WTC11 (cell line): ENCODE measurements at regions not wholly inside any gene's neighbourhood (a gene's known extent, or its start where the extent isn't known, plus 50 kb on each side); places are given as distances from the start of the nearest gene placed in this dataset.

Source experiments
- ATAC-seq: fragments of 200-7000 bp; cut with Tn5 transposase; 2 replicates; pipeline ENCODE4 v1.10.0; 2021; ENCODE audit warnings: mild to moderate bottlenecking, moderate library complexity
- CTCF ChIA-PET: fragments of 300-600 bp; sonication (Branson Sonifier 250); formaldehyde crosslinking; loops from one replicate; lab custom pipeline; 2021; ENCODE audit warnings: antibody characterized with exemption; lab: Charles Lee
- POLR2A ChIA-PET: fragments of 350-600 bp; sonication (Branson Sonifier 250); formaldehyde crosslinking; loops from one replicate; lab custom pipeline; 2021; ENCODE audit warnings: antibody characterized with exemption; lab: Charles Lee
- DNase-seq: peaks from one replicate; pipeline ENCODE4 v3.0.0; 2021; ENCODE audit warnings: low spot score
- H3K27ac Mint-ChIP-seq: 2 replicates; pipeline ENCODE4 v1.8.0; 2021; ENCODE audit warnings: mixed read lengths
- H3K27me3 Mint-ChIP-seq: 2 replicates; pipeline ENCODE4 v1.8.0; 2021; ENCODE audit warnings: low read depth, mild to moderate bottlenecking, moderate library complexity, mixed read lengths
- H3K36me3 Mint-ChIP-seq: 2 replicates; pipeline ENCODE4 v1.8.0; 2021; ENCODE audit warnings: mixed read lengths
- H3K4me1 Mint-ChIP-seq: 2 replicates; pipeline ENCODE4 v1.8.0; 2022; ENCODE audit warnings: mixed read lengths
- H3K4me3 Mint-ChIP-seq: 2 replicates; pipeline ENCODE4 v1.8.0; 2021; ENCODE audit warnings: mild to moderate bottlenecking, moderate library complexity, mixed read lengths
- H3K9me3 Mint-ChIP-seq: 2 replicates; pipeline ENCODE4 v1.8.0; 2021; ENCODE audit warnings: mixed read lengths
- CBFB ChIP-seq: sonication (generic); formaldehyde crosslinking; IDR thresholded peaks from 2 replicates; pipeline ENCODE4 v1.8.1; 2022; ENCODE audit warnings: mild to moderate bottlenecking, low read depth, missing genetic modification reagents
- CREB1 ChIP-seq: sonication (generic); formaldehyde crosslinking; IDR thresholded peaks from 2 replicates; pipeline ENCODE4 v1.8.0; 2023; ENCODE audit warnings: mild to moderate bottlenecking, missing genetic modification reagents
- CREM ChIP-seq: sonication (generic); formaldehyde crosslinking; IDR thresholded peaks from 2 replicates; pipeline ENCODE4 v1.8.1; 2022; ENCODE audit warnings: mild to moderate bottlenecking, missing genetic modification reagents, moderate library complexity
- E2F4 ChIP-seq: sonication (generic); formaldehyde crosslinking; IDR thresholded peaks from 2 replicates; pipeline ENCODE4 v1.8.1; 2022; ENCODE audit warnings: low read depth, mild to moderate bottlenecking, moderate library complexity, missing genetic modification reagents, borderline replicate concordance
- ELF4 ChIP-seq: sonication (generic); formaldehyde crosslinking; IDR thresholded peaks from 2 replicates; pipeline ENCODE4 v1.8.1; 2022; ENCODE audit warnings: low read depth, mild to moderate bottlenecking, moderate library complexity, missing genetic modification reagents
- ETV6 ChIP-seq: sonication (generic); formaldehyde crosslinking; IDR thresholded peaks from 2 replicates; pipeline ENCODE4 v1.8.1; 2022; ENCODE audit warnings: mild to moderate bottlenecking, missing genetic modification reagents
- FOXP1 ChIP-seq: sonication (generic); formaldehyde crosslinking; IDR thresholded peaks from 2 replicates; pipeline ENCODE4 v1.8.0; 2022; ENCODE audit warnings: missing genetic modification reagents, mild to moderate bottlenecking, moderate library complexity, borderline replicate concordance
- GTF2I ChIP-seq: fragments of 250-450 bp; sonication (Bioruptor Pico); conservative IDR thresholded peaks from 2 replicates; pipeline ENCODE4 v1.4.0; 2021; ENCODE audit warnings: mild to moderate bottlenecking
- IRF2 ChIP-seq: sonication (generic); formaldehyde crosslinking; IDR thresholded peaks from 2 replicates; pipeline ENCODE4 v1.8.0; 2022; ENCODE audit warnings: low read depth, missing genetic modification reagents, borderline replicate concordance
- MXD4 ChIP-seq: fragments of 250-450 bp; sonication (Bioruptor Pico); IDR thresholded peaks from 2 replicates; pipeline ENCODE4 v1.8.0; 2021; ENCODE audit warnings: mild to moderate bottlenecking, moderate library complexity, borderline replicate concordance
- NR3C1 ChIP-seq: sonication (generic); formaldehyde crosslinking; conservative IDR thresholded peaks from 2 replicates; pipeline ENCODE4 v1.8.1; 2023; ENCODE audit warnings: low read depth, mild to moderate bottlenecking, missing genetic modification reagents
- RORB ChIP-seq: fragments of 250-450 bp; sonication (Bioruptor Pico); IDR thresholded peaks from 2 replicates; pipeline ENCODE4 v1.9.0; 2021; ENCODE audit warnings: mild to moderate bottlenecking
- SP1 ChIP-seq: sonication (generic); formaldehyde crosslinking; conservative IDR thresholded peaks from 2 replicates; pipeline ENCODE4 v1.8.1; 2022; ENCODE audit warnings: missing genetic modification reagents
- TEAD1 ChIP-seq: sonication (generic); formaldehyde crosslinking; IDR thresholded peaks from 2 replicates; pipeline ENCODE4 v1.8.0; 2022; ENCODE audit warnings: mild to moderate bottlenecking, missing genetic modification reagents
- ZNF232 ChIP-seq: sonication (generic); formaldehyde crosslinking; IDR thresholded peaks from 2 replicates; pipeline ENCODE4 v1.8.0; 2022; ENCODE audit warnings: mild to moderate bottlenecking, missing genetic modification reagents
- ZNF281 ChIP-seq: sonication (generic); formaldehyde crosslinking; IDR thresholded peaks from 2 replicates; pipeline ENCODE4 v1.8.0; 2023; ENCODE audit warnings: mild to moderate bottlenecking, missing genetic modification reagents
- TF ChIP-seq, protein P1 (sequence below): sonication (generic); formaldehyde crosslinking; IDR thresholded peaks from 2 replicates; pipeline ENCODE4 v1.8.1; 2023; ENCODE audit warnings: mild to moderate bottlenecking, missing genetic modification reagents, moderate library complexity
- TF ChIP-seq, protein P2 (sequence below): sonication (generic); formaldehyde crosslinking; IDR thresholded peaks from 2 replicates; pipeline ENCODE4 v1.8.0; 2022; ENCODE audit warnings: mild to moderate bottlenecking, missing genetic modification reagents
- TF ChIP-seq, protein P3 (sequence below): sonication (generic); formaldehyde crosslinking; IDR thresholded peaks from 2 replicates; pipeline ENCODE4 v1.8.1; 2023; ENCODE audit warnings: mild to moderate bottlenecking, missing genetic modification reagents
- TF ChIP-seq, protein P4 (sequence below): fragments of 250-450 bp; sonication (Bioruptor Pico); IDR thresholded peaks from 2 replicates; pipeline ENCODE4 v1.9.0; 2021; ENCODE audit warnings: mild to moderate bottlenecking, borderline replicate concordance

DNA sequence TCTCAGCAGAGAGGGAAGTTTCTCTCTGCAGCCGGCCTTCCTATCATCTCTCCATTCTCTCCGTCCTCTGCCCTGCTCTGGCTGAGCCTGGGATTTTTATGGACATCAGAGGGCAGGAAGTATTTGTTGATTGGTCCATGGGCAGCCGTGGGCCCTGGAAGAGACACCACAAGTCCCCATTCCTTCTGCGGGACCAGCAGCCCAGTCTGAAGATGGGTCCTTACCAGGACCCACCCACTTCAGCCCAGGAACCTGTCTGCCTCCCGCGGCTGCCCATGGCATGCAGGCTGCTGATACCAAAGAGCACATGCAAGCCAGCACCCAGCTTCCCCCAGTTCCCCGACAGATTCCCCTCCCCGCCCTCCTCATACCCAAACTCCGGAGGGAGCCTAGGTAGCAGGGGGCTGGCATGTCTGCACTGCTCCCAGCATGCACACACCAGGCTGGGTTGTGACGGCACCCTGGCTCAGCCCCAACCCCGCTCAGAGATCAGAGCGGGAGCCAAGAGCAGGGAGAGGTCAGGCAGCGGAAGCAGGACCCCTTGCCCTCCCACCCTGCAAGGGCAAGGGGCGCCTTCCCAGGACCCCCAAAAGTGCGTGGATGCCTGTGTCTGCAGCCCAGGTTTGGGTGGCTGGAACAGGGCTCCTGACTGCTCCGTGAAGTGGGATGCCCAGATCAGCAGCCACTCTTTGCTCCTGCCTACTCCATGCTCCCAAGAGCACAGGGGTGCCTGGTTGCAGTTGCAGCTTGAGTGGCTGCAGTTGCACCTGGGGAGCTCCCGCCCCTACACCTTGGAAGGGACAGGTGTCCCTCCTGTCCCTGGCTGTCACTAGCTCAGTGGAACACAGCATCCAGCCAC, 538.6 kb upstream of the POT1 start:
- POLR2A ChIA-PET = no interaction called here
- no peak for TF ChIP-seq CREB1 (CRISPR knock-in tag)
- peak; percentile 37; the same call in 1 of the 2 replicates for TF ChIP-seq FOXP1 (CRISPR knock-in tag)
- DNase-seq (no peak), ATAC-seq (peak; percentile 63)
- Mint-ChIP-seq H3K27me3 (no peaks in the 10 kb centered on the region), H3K36me3 (no peaks in the 10 kb centered on the region), H3K27ac (no peak overlapping the region), H3K9me3 (no peaks in the 10 kb centered on the region), H3K4me1 (no peaks in the 10 kb centered on the region), H3K4me3 (no peak overlapping the region)
- CTCF ChIA-PET = no interaction called here

DNA sequence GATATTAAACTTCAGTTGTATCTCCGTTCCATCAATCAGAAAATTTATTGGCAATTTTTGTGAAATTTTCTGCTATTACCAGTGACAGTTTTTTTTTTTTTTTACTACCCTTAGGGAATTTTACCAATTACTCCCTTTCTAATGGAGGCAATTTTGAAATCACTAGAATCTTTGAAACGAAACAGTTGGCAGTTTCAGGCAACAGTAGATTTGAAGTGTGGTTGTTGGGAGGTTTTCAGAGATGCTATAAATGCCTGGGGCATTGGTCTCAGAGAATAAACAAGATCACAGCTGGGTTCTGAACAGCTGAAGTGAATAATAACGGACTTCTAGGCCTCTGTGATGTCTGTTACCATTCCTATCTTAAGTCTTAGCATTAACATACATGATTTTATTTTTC, 535.9 kb upstream of the POT1 start:
- ChIA-PET POLR2A (no interaction called here), CTCF (no interaction called here)
- no peak for ATAC-seq
- no peak for DNase-seq
- TF ChIP-seq ELF4 (CRISPR knock-in tag) (no peak), E2F4 (CRISPR knock-in tag) (no peak), MXD4 (CRISPR knock-in tag) (no peak), ETV6 (CRISPR knock-in tag) (no peak), RORB (CRISPR knock-in tag) (no peak), GTF2I (CRISPR knock-in tag) (no peak), IRF2 (CRISPR knock-in tag) (no peak), SP1 (CRISPR knock-in tag) (no peak), NR3C1 (CRISPR knock-in tag) (no peak), CREM (CRISPR knock-in tag) (no peak), CBFB (CRISPR knock-in tag) (no peak), ZNF281 (no peak), ZNF232 (CRISPR knock-in tag) (no peak), TEAD1 (CRISPR knock-in tag) (no peak)
- TF ChIP-seq, protein P1, sequence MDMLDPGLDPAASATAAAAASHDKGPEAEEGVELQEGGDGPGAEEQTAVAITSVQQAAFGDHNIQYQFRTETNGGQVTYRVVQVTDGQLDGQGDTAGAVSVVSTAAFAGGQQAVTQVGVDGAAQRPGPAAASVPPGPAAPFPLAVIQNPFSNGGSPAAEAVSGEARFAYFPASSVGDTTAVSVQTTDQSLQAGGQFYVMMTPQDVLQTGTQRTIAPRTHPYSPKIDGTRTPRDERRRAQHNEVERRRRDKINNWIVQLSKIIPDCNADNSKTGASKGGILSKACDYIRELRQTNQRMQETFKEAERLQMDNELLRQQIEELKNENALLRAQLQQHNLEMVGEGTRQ (CRISPR knock-in tag) = no peak
- TF ChIP-seq, protein P2, sequence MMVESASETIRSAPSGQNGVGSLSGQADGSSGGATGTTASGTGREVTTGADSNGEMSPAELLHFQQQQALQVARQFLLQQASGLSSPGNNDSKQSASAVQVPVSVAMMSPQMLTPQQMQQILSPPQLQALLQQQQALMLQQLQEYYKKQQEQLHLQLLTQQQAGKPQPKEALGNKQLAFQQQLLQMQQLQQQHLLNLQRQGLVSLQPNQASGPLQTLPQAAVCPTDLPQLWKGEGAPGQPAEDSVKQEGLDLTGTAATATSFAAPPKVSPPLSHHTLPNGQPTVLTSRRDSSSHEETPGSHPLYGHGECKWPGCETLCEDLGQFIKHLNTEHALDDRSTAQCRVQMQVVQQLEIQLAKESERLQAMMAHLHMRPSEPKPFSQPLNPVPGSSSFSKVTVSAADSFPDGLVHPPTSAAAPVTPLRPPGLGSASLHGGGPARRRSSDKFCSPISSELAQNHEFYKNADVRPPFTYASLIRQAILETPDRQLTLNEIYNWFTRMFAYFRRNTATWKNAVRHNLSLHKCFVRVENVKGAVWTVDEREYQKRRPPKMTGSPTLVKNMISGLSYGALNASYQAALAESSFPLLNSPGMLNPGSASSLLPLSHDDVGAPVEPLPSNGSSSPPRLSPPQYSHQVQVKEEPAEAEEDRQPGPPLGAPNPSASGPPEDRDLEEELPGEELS (CRISPR knock-in tag) = no peak
- TF ChIP-seq, protein P3, sequence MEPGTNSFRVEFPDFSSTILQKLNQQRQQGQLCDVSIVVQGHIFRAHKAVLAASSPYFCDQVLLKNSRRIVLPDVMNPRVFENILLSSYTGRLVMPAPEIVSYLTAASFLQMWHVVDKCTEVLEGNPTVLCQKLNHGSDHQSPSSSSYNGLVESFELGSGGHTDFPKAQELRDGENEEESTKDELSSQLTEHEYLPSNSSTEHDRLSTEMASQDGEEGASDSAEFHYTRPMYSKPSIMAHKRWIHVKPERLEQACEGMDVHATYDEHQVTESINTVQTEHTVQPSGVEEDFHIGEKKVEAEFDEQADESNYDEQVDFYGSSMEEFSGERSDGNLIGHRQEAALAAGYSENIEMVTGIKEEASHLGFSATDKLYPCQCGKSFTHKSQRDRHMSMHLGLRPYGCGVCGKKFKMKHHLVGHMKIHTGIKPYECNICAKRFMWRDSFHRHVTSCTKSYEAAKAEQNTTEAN (CRISPR knock-in tag) = no peak
- TF ChIP-seq, protein P4, sequence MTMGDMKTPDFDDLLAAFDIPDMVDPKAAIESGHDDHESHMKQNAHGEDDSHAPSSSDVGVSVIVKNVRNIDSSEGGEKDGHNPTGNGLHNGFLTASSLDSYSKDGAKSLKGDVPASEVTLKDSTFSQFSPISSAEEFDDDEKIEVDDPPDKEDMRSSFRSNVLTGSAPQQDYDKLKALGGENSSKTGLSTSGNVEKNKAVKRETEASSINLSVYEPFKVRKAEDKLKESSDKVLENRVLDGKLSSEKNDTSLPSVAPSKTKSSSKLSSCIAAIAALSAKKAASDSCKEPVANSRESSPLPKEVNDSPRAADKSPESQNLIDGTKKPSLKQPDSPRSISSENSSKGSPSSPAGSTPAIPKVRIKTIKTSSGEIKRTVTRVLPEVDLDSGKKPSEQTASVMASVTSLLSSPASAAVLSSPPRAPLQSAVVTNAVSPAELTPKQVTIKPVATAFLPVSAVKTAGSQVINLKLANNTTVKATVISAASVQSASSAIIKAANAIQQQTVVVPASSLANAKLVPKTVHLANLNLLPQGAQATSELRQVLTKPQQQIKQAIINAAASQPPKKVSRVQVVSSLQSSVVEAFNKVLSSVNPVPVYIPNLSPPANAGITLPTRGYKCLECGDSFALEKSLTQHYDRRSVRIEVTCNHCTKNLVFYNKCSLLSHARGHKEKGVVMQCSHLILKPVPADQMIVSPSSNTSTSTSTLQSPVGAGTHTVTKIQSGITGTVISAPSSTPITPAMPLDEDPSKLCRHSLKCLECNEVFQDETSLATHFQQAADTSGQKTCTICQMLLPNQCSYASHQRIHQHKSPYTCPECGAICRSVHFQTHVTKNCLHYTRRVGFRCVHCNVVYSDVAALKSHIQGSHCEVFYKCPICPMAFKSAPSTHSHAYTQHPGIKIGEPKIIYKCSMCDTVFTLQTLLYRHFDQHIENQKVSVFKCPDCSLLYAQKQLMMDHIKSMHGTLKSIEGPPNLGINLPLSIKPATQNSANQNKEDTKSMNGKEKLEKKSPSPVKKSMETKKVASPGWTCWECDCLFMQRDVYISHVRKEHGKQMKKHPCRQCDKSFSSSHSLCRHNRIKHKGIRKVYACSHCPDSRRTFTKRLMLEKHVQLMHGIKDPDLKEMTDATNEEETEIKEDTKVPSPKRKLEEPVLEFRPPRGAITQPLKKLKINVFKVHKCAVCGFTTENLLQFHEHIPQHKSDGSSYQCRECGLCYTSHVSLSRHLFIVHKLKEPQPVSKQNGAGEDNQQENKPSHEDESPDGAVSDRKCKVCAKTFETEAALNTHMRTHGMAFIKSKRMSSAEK = no peak
- H3K9me3 Mint-ChIP-seq = no peaks in the 10 kb centered on the region
- peaks cover 14% of the 10 kb centered on the region for H3K4me1 Mint-ChIP-seq
- no peak overlapping the region for H3K4me3 Mint-ChIP-seq
- no peak overlapping the region for H3K27ac Mint-ChIP-seq
- no peaks in the 10 kb centered on the region for H3K36me3 Mint-ChIP-seq
- H3K27me3 Mint-ChIP-seq = no peaks in the 10 kb centered on the region
